Thyroid gland (tissue), 4 donors: ENCODE measurements at regions not wholly inside any gene's neighbourhood (a gene's known extent, or its start where the extent isn't known, plus 50 kb on each side); places are given as distances from the start of the nearest gene placed in this dataset.

Experiments used
- DNase-seq, 2 donors: peaks; one replicate each; pipeline ENCODE4 v3.0.0-alpha.2; 2019
- H3K27ac ChIP-seq, 3 donors: fragments of 200-600 bp; sonication (generic); 1 replicate in 2 of 3; 2 replicates in 1 of 3; pipeline ENCODE4 v1.5.1; 2016 to 2019; ENCODE audit warnings: mild to moderate bottlenecking in 1 of 3, moderate library complexity in 1 of 3
- H3K27me3 ChIP-seq: fragments of 200-600 bp; sonication (generic); one replicate; pipeline ENCODE4 v1.5.1; 2019
- H3K36me3 ChIP-seq, 2 donors: fragments of 200-600 bp; sonication (generic); one replicate each; pipeline ENCODE4 v1.5.1; 2016 to 2019
- H3K4me1 ChIP-seq, 2 donors: fragments of 200-600 bp; sonication (generic); one replicate each; pipeline ENCODE4 v1.5.1; 2017 to 2019
- H3K4me3 ChIP-seq, 3 donors: fragments of 200-600 bp; sonication (generic); replicated peaks in 1 of 3; 1 replicate in 2 of 3; 2 replicates in 1 of 3; pipeline ENCODE4 v1.5.1; 2016; ENCODE audit warnings: mild to moderate bottlenecking in 1 of 3
- H3K9me3 ChIP-seq: fragments of 200-600 bp; sonication (generic); one replicate; pipeline ENCODE4 v1.5.1; 2017
- CTCF ChIP-seq, 6 experiments: fragments of 200-600 bp in 3 of 6; fragments of 450-650 bp in 3 of 6; sonication (generic) in 3 of 6; IDR thresholded peaks; one replicate each; pipeline ENCODE4 v1.5.1; 2016 to 2019; ENCODE audit warnings: antibody characterized with exemption in 6 of 6, mild to moderate bottlenecking in 2 of 6, inconsistent platforms in 1 of 6, moderate library complexity in 1 of 6
- POLR2A ChIP-seq, 2 donors: fragments of 450-650 bp; IDR thresholded peaks; one replicate each; pipeline ENCODE4 v1.6.1; 2017; ENCODE audit warnings: antibody characterized with exemption in 2 of 2, mild to moderate bottlenecking in 2 of 2, moderate library complexity in 1 of 2
- WGBS, 2 donors: methylation state at CpG; one replicate each; pipeline ENCODE4 v1.1.5; 2017; 5-methylcytosine and 5-hydroxymethylcytosine counted together
- intact Hi-C: fragments of 100-400 bp; cut with DNase I; formaldehyde crosslinking; loops from one replicate; pipeline ENCODE4 v1.15.1; 2023

GRCh38 chr10:7507887-7508726 is 97.3 kb upstream of the SFMBT2 start:
- no peaks in the 10 kb centered on the region for H3K9me3 ChIP-seq
- H3K27ac ChIP-seq: no peak overlapping the region
- no peak for DNase-seq
- 79 to 88% methylated on average over 13 of the region's 13 CpGs for WGBS, 2 donors
- TF ChIP-seq CTCF (IDR thresholded peaks at IDR 0.05) (no peak), POLR2A (IDR thresholded peaks at IDR 0.05) (no peak)
- no peaks in the 10 kb centered on the region for H3K27me3 ChIP-seq
- H3K4me3 ChIP-seq: no peak overlapping the region
- intact Hi-C loops: no loop called here
- H3K36me3 ChIP-seq: no peaks in the 10 kb centered on the region
- H3K4me1 ChIP-seq: no peaks in the 10 kb centered on the region

- TF ChIP-seq POLR2A (IDR thresholded peaks at IDR 0.05) (no peak), CTCF (IDR thresholded peaks at IDR 0.05) (no peak)
- no peaks in the 10 kb centered on the region for H3K36me3 ChIP-seq
- no peak overlapping the region for H3K4me3 ChIP-seq
- H3K4me1 ChIP-seq: no peaks in the 10 kb centered on the region
- H3K27ac ChIP-seq: no peak overlapping the region
- WGBS, 2 donors: 93 to 95% methylated on average over 3 of the region's 3 CpGs
- intact Hi-C loops: no loop called here
- H3K9me3 ChIP-seq: no peaks in the 10 kb centered on the region
- DNase-seq: no peak
- no peaks in the 10 kb centered on the region for H3K27me3 ChIP-seq
Measured at GRCh38 chr10:7506571-7506970, 95.7 kb upstream of the SFMBT2 start.

GRCh38 chr10:7505196-7505595 is 94.4 kb upstream of the SFMBT2 start:
- no peak overlapping the region for H3K27ac ChIP-seq
- H3K4me1 ChIP-seq: no peaks in the 10 kb centered on the region
- H3K36me3 ChIP-seq: no peaks in the 10 kb centered on the region
- intact Hi-C loops: no loop called here
- no peak for DNase-seq
- WGBS, 2 donors: 83 to 87% methylated on average over 2 of the region's 2 CpGs
- no peak for TF ChIP-seq CTCF (IDR thresholded peaks at IDR 0.05)
- no peak for TF ChIP-seq POLR2A (IDR thresholded peaks at IDR 0.05)
- no peaks in the 10 kb centered on the region for H3K27me3 ChIP-seq
- H3K9me3 ChIP-seq: no peaks in the 10 kb centered on the region
- no peak overlapping the region for H3K4me3 ChIP-seq

DNA sequence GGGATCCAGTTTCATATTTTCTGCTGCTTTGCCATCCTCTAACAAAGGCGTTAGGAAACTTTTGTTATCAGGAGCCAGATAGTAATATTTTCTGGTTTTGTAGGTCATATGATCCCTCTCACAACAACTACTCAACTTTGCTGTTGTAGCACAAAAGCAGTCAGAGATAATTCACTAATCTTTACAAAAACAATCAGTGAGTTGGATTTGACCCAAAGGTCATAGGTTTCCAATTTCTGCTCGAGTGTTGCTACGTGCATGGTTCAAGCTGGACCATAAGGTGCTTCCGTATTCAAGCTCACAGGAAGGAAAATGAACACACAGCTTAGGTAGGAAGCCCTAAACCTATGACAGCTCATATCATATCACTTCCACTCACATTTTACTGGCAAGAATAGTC is 92.4 kb upstream of the SFMBT2 start:
- intact Hi-C loops: no loop called here
- no peaks in the 10 kb centered on the region for H3K36me3 ChIP-seq
- H3K4me1 ChIP-seq: no peaks in the 10 kb centered on the region
- DNase-seq: no peak
- no peaks in the 10 kb centered on the region for H3K27me3 ChIP-seq
- TF ChIP-seq CTCF (IDR thresholded peaks at IDR 0.05): no peak
- TF ChIP-seq POLR2A (IDR thresholded peaks at IDR 0.05): no peak
- H3K9me3 ChIP-seq: no peaks in the 10 kb centered on the region
- WGBS, 2 donors: 67 to 78% methylated on average over 4 of the region's 4 CpGs
- H3K4me3 ChIP-seq: no peak overlapping the region
- H3K27ac ChIP-seq: no peak overlapping the region

- Histone ChIP-seq H3K9me3 (no peaks in the 10 kb centered on the region), H3K27me3 (no peaks in the 10 kb centered on the region), H3K36me3 (no peaks in the 10 kb centered on the region), H3K27ac (no peak overlapping the region), H3K4me3 (no peak overlapping the region), H3K4me1 (no peaks in the 10 kb centered on the region)
- TF ChIP-seq POLR2A (IDR thresholded peaks at IDR 0.05) (no peak), CTCF (IDR thresholded peaks at IDR 0.05) (no peak)
- DNase-seq: no peak
- intact Hi-C loops: no loop called here
- 82 to 85% methylated on average over 12 of the region's 12 CpGs for WGBS, 2 donors
Measured at GRCh38 chr10:7501157-7501556, 90.3 kb upstream of the SFMBT2 start.
